ENCODE measurements at regions not wholly inside any gene's neighbourhood (a gene's known extent, or its start where the extent isn't known, plus 50 kb on each side); places are given as distances from the start of the nearest gene placed in this dataset.

- TF ChIP-seq, protein P1, sequence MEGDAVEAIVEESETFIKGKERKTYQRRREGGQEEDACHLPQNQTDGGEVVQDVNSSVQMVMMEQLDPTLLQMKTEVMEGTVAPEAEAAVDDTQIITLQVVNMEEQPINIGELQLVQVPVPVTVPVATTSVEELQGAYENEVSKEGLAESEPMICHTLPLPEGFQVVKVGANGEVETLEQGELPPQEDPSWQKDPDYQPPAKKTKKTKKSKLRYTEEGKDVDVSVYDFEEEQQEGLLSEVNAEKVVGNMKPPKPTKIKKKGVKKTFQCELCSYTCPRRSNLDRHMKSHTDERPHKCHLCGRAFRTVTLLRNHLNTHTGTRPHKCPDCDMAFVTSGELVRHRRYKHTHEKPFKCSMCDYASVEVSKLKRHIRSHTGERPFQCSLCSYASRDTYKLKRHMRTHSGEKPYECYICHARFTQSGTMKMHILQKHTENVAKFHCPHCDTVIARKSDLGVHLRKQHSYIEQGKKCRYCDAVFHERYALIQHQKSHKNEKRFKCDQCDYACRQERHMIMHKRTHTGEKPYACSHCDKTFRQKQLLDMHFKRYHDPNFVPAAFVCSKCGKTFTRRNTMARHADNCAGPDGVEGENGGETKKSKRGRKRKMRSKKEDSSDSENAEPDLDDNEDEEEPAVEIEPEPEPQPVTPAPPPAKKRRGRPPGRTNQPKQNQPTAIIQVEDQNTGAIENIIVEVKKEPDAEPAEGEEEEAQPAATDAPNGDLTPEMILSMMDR (IDR thresholded peaks at IDR 0.05; ENCODE audit: low read depth, low read length, missing control alignments) = no peak
- no peak overlapping the region for H3K4me3 ChIP-seq (replicated peaks; ENCODE audit: low read depth, low read length)
- no peak for DNase-seq (ENCODE audit: extremely low read depth, low read depth)
Measured at GRCh38 chr17:14925498-14925897, 339.6 kb downstream of the PMP22 start.

DNA sequence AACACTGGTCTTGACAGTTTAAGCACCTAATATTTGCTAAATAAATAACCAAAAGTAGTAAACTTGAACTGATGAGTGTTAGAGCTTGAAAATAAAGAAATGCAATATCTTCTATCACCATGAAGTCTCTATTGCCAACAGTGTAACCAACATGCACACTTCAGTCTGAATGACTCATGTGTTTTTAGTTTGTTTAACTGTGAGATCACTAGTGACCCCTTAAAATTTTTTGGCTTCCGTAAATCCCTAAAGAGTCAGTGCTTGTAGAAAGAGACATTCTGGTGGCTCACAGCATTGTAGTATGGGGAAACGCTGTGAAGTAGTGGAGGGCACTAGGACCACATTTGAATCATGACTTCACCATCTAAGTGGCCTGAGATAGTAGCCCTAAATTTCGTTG is 341.1 kb downstream of the PMP22 start:
- DNase-seq (ENCODE audit: extremely low read depth, low read depth) = no peak
- H3K4me3 ChIP-seq (replicated peaks; ENCODE audit: low read depth, low read length) = no peak overlapping the region
- TF ChIP-seq, protein P1 (IDR thresholded peaks at IDR 0.05; ENCODE audit: low read depth, low read length, missing control alignments) = no peak

GRCh38 chr17:14922411-14922810 is 342.7 kb downstream of the PMP22 start:
- no peak for DNase-seq (ENCODE audit: extremely low read depth, low read depth)
- no peak overlapping the region for H3K4me3 ChIP-seq (replicated peaks; ENCODE audit: low read depth, low read length)
- TF ChIP-seq, protein P1 (IDR thresholded peaks at IDR 0.05; ENCODE audit: low read depth, low read length, missing control alignments) = no peak

DNA sequence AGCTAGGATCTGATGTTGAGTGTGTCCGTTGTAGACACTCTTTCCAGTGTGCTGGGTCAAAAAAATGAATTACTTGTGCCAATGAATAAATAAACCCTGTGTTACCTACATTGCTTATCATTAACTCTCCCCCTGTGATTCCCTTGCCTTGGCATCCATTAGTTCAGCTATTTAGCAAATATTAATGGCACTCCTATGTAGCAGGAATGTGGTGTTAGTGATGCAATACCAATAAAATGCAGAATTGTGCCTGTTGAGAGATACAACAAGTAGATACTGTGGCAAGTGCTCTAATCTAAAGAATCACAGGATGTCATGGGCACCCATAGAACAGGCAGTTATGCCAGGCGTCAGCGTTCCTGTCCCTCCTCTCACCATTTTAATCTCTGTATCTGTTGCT is 343.2 kb downstream of the PMP22 start:
- no peak for DNase-seq (ENCODE audit: extremely low read depth, low read depth)
- TF ChIP-seq, protein P1 (IDR thresholded peaks at IDR 0.05; ENCODE audit: low read depth, low read length, missing control alignments) = no peak
- H3K4me3 ChIP-seq (replicated peaks; ENCODE audit: low read depth, low read length) = no peak overlapping the region

DNA sequence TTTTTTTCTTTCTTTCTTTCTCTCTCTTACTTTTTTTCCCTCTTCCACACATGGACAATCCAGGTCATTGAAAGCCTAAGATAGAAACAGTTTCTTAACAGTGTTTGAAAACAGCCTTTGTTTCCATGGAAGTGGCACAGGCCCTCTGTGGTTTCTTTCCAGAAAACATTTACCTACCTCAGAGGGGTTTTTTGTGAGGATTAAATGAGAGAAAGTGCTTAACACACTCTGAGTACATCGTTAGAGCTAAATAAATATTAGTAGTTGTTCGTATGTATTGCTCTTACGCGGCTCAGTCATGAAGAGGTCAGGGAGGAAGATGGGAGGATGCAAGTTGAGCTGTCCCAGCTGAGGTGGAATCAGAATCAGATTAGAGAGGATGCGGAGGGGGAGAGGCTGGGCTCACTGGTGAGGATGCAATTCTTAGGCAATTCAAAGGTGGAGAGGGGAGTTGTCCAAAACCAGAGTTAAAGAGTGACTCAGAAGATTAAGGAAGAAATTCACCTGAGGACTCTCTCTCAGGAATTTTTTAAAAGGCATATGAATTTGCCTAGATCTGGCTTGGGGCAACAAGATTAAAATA is 345.4 kb downstream of the PMP22 start:
- TF ChIP-seq, protein P1 (IDR thresholded peaks at IDR 0.05; ENCODE audit: low read depth, low read length, missing control alignments) = no peak
- DNase-seq (ENCODE audit: extremely low read depth, low read depth) = no peak
- no peak overlapping the region for H3K4me3 ChIP-seq (replicated peaks; ENCODE audit: low read depth, low read length)

- TF ChIP-seq, protein P1 (IDR thresholded peaks at IDR 0.05; ENCODE audit: low read depth, low read length, missing control alignments) = no peak
- DNase-seq (ENCODE audit: extremely low read depth, low read depth) = no peak
- no peak overlapping the region for H3K4me3 ChIP-seq (replicated peaks; ENCODE audit: low read depth, low read length)
Measured at GRCh38 chr17:14919094-14919493, 346.0 kb downstream of the PMP22 start.

DNA sequence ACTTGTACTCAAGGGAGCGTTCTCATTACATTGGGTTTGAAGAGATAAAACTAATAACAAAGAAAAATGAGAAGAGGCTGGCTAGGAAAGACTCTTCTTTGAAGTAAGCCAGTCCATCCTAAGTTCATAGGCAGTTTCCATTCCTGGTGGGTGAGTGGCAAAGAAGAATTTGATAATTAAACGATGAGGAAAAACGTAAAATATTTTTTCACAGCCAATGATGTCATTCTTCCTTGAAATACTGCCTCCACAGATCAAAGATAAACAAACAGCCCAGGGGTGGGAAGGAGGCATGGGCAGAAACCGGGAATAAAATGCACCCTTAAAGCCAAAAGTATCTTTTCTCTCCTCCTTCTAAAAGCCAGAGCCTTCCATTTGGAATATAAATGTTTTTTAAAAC is 346.6 kb downstream of the PMP22 start:
- H3K4me3 ChIP-seq (replicated peaks; ENCODE audit: low read depth, low read length) = no peak overlapping the region
- TF ChIP-seq, protein P1 (IDR thresholded peaks at IDR 0.05; ENCODE audit: low read depth, low read length, missing control alignments) = no peak
- no peak for DNase-seq (ENCODE audit: extremely low read depth, low read depth)
